IMR-90 (cell line): ENCODE measurements at regions not wholly inside any gene's neighbourhood (a gene's known extent, or its start where the extent isn't known, plus 50 kb on each side); places are given as distances from the start of the nearest gene placed in this dataset.

Experiments
- ATAC-seq: fragments of 200-7000 bp; cut with Tn5 transposase; 2 replicates; pipeline ENCODE4 v1.9.1; 2020; ENCODE audit warnings: low read depth, mild to moderate bottlenecking, moderate library complexity
- BruUV-seq: library from RNA; stranded (reverse); fragments of 400-500 nt; replicated peaks from 2 replicates; lab custom pipeline; 2021; lab: Mats Ljungman, UMichigan
- CTCF ChIA-PET: fragments of 300-600 bp; formaldehyde crosslinking; extraction: SDS; loops from one replicate; lab custom pipeline; 2021; ENCODE audit warnings: antibody characterized with exemption; lab: Yijun Ruan, JAX
- POLR2A ChIA-PET: fragments of 300-600 bp; sonication (Branson Sonifier 250); formaldehyde crosslinking; loops from one replicate; lab custom pipeline; 2022; ENCODE audit warnings: antibody characterized with exemption; ENCODE audit not compliant: unreplicated experiment; lab: Charles Lee
- DNase-seq: peaks from one replicate; pipeline ENCODE4 v3.0.0; 2013
- H2AFZ ChIP-seq: replicated peaks from 2 replicates; pipeline ENCODE3; 2013; ENCODE audit warnings: low read length, mild to moderate bottlenecking; ENCODE audit not compliant: poor library complexity
- H2AK5ac ChIP-seq: 2 replicates; pipeline ENCODE4 v1.6.1; 2013; ENCODE audit warnings: low read depth, low read length, inconsistent platforms
- H2AK9ac ChIP-seq: replicated peaks from 2 replicates; pipeline ENCODE3; 2013; ENCODE audit warnings: mild to moderate bottlenecking, low read depth, low read length, moderate library complexity; ENCODE audit not compliant: poor library complexity
- H2BK120ac ChIP-seq: 2 replicates; pipeline ENCODE4 v1.6.1; 2013; ENCODE audit warnings: low read depth, low read length, inconsistent platforms
- H2BK15ac ChIP-seq: 3 replicates; pipeline ENCODE4 v1.6.1; 2013; ENCODE audit warnings: low read depth, low read length, inconsistent platforms
- H2BK20ac ChIP-seq: 2 replicates; pipeline ENCODE4 v1.6.1; 2013; ENCODE audit warnings: low read depth, mild to moderate bottlenecking, inconsistent platforms, low read length, moderate library complexity
- H2BK5ac ChIP-seq: 2 replicates; pipeline ENCODE4 v1.6.1; 2013; ENCODE audit warnings: mild to moderate bottlenecking, low read depth, low read length, inconsistent platforms; ENCODE audit not compliant: poor library complexity, severe bottlenecking
- H3K14ac ChIP-seq: replicated peaks from 2 replicates; pipeline ENCODE4 v1.6.1; 2013; ENCODE audit warnings: low read depth, low read length, inconsistent platforms
- H3K18ac ChIP-seq: 2 replicates; pipeline ENCODE4 v1.6.1; 2013; ENCODE audit warnings: low read depth, low read length, control low read depth
- H3K23ac ChIP-seq: 2 replicates; pipeline ENCODE4 v1.6.1; 2013; ENCODE audit warnings: low read depth, low read length, inconsistent platforms
- H3K27ac ChIP-seq: 2 replicates; pipeline ENCODE4 v1.5.1; 2013; ENCODE audit warnings: mild to moderate bottlenecking, control low read depth, low read length; ENCODE audit not compliant: insufficient read depth
- H3K27me3 ChIP-seq: 2 replicates; pipeline ENCODE4 v1.6.1; 2013; ENCODE audit warnings: low read length; ENCODE audit not compliant: control insufficient read depth, insufficient read depth
- H3K36me3 ChIP-seq: 2 replicates; pipeline ENCODE4 v1.6.1; 2013; ENCODE audit warnings: low read length, mixed read lengths; ENCODE audit not compliant: control insufficient read depth, insufficient read depth
- H3K4ac ChIP-seq: 2 replicates; pipeline ENCODE4 v1.6.1; 2013; ENCODE audit warnings: low read depth, low read length, inconsistent platforms
- H3K4me1 ChIP-seq: 2 replicates; pipeline ENCODE4 v1.6.1; 2013; ENCODE audit warnings: low read length, mixed read lengths; ENCODE audit not compliant: control insufficient read depth, insufficient read depth
- H3K4me2 ChIP-seq: 2 replicates; pipeline ENCODE4 v1.6.1; 2013; ENCODE audit warnings: low read depth, mild to moderate bottlenecking, control low read depth, low read length, moderate library complexity
- H3K4me3 ChIP-seq: 2 replicates; pipeline ENCODE4 v1.5.1; 2013; ENCODE audit warnings: low read depth, mild to moderate bottlenecking, control low read depth, low read length, moderate library complexity; ENCODE audit not compliant: insufficient read depth
- H3K56ac ChIP-seq: 2 replicates; pipeline ENCODE4 v1.6.1; 2013; ENCODE audit warnings: low read length, inconsistent platforms; ENCODE audit not compliant: insufficient read depth; ENCODE audit errors: extremely low read depth
- H3K79me1 ChIP-seq, 2 experiments: 2 replicates each; pipeline ENCODE4 v1.6.1; 2013; ENCODE audit warnings: low read length in 2 of 2, inconsistent platforms in 1 of 2, low read depth in 1 of 2
- H3K9ac ChIP-seq: 2 replicates; pipeline ENCODE4 v1.6.1; 2013; ENCODE audit warnings: low read depth, low read length, control low read depth
- H3K9me1 ChIP-seq: 2 replicates; pipeline ENCODE4 v1.6.1; 2013; ENCODE audit warnings: low read length, inconsistent platforms; ENCODE audit not compliant: insufficient read depth
- H3K9me3 ChIP-seq: 2 replicates; pipeline ENCODE4 v1.6.1; 2013; ENCODE audit warnings: low read length; ENCODE audit not compliant: control insufficient read depth, insufficient read depth
- H4K20me1 ChIP-seq: 2 replicates; pipeline ENCODE4 v1.6.1; 2013; ENCODE audit warnings: low read length, inconsistent platforms; ENCODE audit not compliant: insufficient read depth
- H4K5ac ChIP-seq: 2 replicates; pipeline ENCODE4 v1.6.1; 2013; ENCODE audit warnings: mild to moderate bottlenecking, low read depth, low read length, control low read depth
- H4K8ac ChIP-seq, 2 experiments: 2 replicates each; pipeline ENCODE4 v1.6.1; 2013; ENCODE audit warnings: low read depth in 2 of 2, low read length in 2 of 2, control low read depth in 1 of 2, inconsistent platforms in 1 of 2
- H4K91ac ChIP-seq: 2 replicates; pipeline ENCODE4 v1.6.1; 2013; ENCODE audit warnings: low read depth, low read length, inconsistent platforms; ENCODE audit not compliant: insufficient read depth
- BHLHE40 ChIP-seq: fragments of 150-350 bp; IDR thresholded peaks from 2 replicates; pipeline ENCODE4 v1.6.1; 2016; ENCODE audit warnings: mild to moderate bottlenecking, low read depth, low read length
- CEBPB ChIP-seq: IDR thresholded peaks from 2 replicates; pipeline ENCODE4 v1.6.1; 2012; ENCODE audit warnings: low read depth, low read length, improper control_type of control experiment
- CHD1 ChIP-seq: IDR thresholded peaks from 2 replicates; pipeline ENCODE4 v1.6.1; 2012; ENCODE audit warnings: low read depth, low read length, improper control_type of control experiment
- CTCF ChIP-seq: conservative IDR thresholded peaks from 2 replicates; pipeline ENCODE4 v1.5.1; 2012; ENCODE audit warnings: mild to moderate bottlenecking, low read depth, low read length, improper control_type of control experiment
- ELK1 ChIP-seq: fragments of 150-350 bp; IDR thresholded peaks from 2 replicates; pipeline ENCODE4 v1.6.1; 2016; ENCODE audit warnings: low read depth, mild to moderate bottlenecking, low read length, moderate library complexity, borderline replicate concordance
- FOS ChIP-seq: fragments of 150-350 bp; IDR thresholded peaks from 2 replicates; pipeline ENCODE4 v1.6.1; 2016; ENCODE audit warnings: low read depth, low read length
- MAFK ChIP-seq: IDR thresholded peaks from 2 replicates; pipeline ENCODE4 v1.6.1; 2012; ENCODE audit warnings: low read depth, low read length, improper control_type of control experiment
- MAZ ChIP-seq: IDR thresholded peaks from 2 replicates; pipeline ENCODE4 v1.6.1; 2012; ENCODE audit warnings: low read depth, mild to moderate bottlenecking, low read length, improper control_type of control experiment, moderate library complexity, borderline replicate concordance
- MXI1 ChIP-seq: IDR thresholded peaks from 2 replicates; pipeline ENCODE4 v1.6.1; 2012; ENCODE audit warnings: low read depth, mild to moderate bottlenecking, low read length, moderate library complexity, borderline replicate concordance
- NFE2L2 ChIP-seq: fragments of 150-350 bp; IDR thresholded peaks from 2 replicates; pipeline ENCODE4 v1.6.1; 2016; ENCODE audit warnings: low read depth, mild to moderate bottlenecking, low read length
- POLR2A ChIP-seq: IDR thresholded peaks from 2 replicates; pipeline ENCODE4 v1.6.1; 2012; ENCODE audit warnings: mild to moderate bottlenecking, low read depth, low read length
- RAD21 ChIP-seq: IDR thresholded peaks from 2 replicates; pipeline ENCODE4 v1.6.1; 2012; ENCODE audit warnings: low read length, improper control_type of control experiment
- RCOR1 ChIP-seq: IDR thresholded peaks from 2 replicates; pipeline ENCODE4 v1.6.1; 2012; ENCODE audit warnings: mild to moderate bottlenecking, low read length, improper control_type of control experiment; ENCODE audit not compliant: insufficient replicate concordance
- RFX5 ChIP-seq: IDR thresholded peaks from 2 replicates; pipeline ENCODE4 v1.8.0; 2012; ENCODE audit warnings: low read depth, mild to moderate bottlenecking, low read length, moderate library complexity
- WGBS, 2 experiments: methylation state at CpG; one replicate each; pipeline versions ENCODE4 v1.1.5 to v1.1.7; 2013; ENCODE audit warnings: missing lambda C conversion rate in 2 of 2; ENCODE audit not compliant: insufficient read length in 1 of 2; ENCODE audit errors: extremely low coverage in 2 of 2; 5-methylcytosine and 5-hydroxymethylcytosine counted together
- dilution Hi-C: fragments of 300-500 bp; cut with HindIII; formaldehyde crosslinking; loops from one replicate; pipeline ENCODE4 v1.14.3; 2018; ENCODE audit warnings: low sequenced_read_pairs; ENCODE audit not compliant: unreplicated experiment
- in situ Hi-C: fragments of 300-500 bp; cut with MboI; formaldehyde crosslinking; loops from 3 replicates; pipeline ENCODE4 v1.14.3; 2019; ENCODE audit warnings: low sequenced_read_pairs, inconsistent platforms, mixed read lengths
- intact Hi-C: fragments of 100-400 bp; cut with micrococcal nuclease; formaldehyde crosslinking; loops from 2 replicates; pipeline ENCODE4 v1.10.0; 2022
- TF ChIP-seq, protein P1 (sequence below): fragments of 150-350 bp; IDR thresholded peaks from 2 replicates; pipeline ENCODE4 v1.6.1; 2017; ENCODE audit warnings: mild to moderate bottlenecking, antibody characterized with exemption, low read length, low read depth

- no peak overlapping the region for H2AFZ ChIP-seq
- no peak overlapping the region for H2BK5ac ChIP-seq
- no peak overlapping the region for H3K18ac ChIP-seq
- no peak overlapping the region for H3K56ac ChIP-seq
- H3K14ac ChIP-seq = no peak overlapping the region
- no peaks in the 10 kb centered on the region for H3K27me3 ChIP-seq
- CTCF ChIA-PET = no interaction called here
- no peaks in the 10 kb centered on the region for H3K79me1 ChIP-seq
- H3K27ac ChIP-seq = no peak overlapping the region
- H2BK20ac ChIP-seq = no peak overlapping the region
- no peaks in the 10 kb centered on the region for H4K20me1 ChIP-seq
- H2AK5ac ChIP-seq = no peak overlapping the region
- TF ChIP-seq MAFK (no peak), MAZ (no peak), CHD1 (no peak), NFE2L2 (no peak), MXI1 (no peak), RAD21 (no peak), CEBPB (no peak), BHLHE40 (no peak), CTCF (no peak), FOS (no peak), ELK1 (no peak), RCOR1 (no peak), RFX5 (no peak), POLR2A (no peak)
- TF ChIP-seq, protein P1, sequence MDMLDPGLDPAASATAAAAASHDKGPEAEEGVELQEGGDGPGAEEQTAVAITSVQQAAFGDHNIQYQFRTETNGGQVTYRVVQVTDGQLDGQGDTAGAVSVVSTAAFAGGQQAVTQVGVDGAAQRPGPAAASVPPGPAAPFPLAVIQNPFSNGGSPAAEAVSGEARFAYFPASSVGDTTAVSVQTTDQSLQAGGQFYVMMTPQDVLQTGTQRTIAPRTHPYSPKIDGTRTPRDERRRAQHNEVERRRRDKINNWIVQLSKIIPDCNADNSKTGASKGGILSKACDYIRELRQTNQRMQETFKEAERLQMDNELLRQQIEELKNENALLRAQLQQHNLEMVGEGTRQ = no peak
- H2BK15ac ChIP-seq = no peak overlapping the region
- H2AK9ac ChIP-seq = no peak overlapping the region
- H3K4me1 ChIP-seq = no peaks in the 10 kb centered on the region
- in situ Hi-C loops = no loop called here
- no peak overlapping the region for H3K9ac ChIP-seq
- H3K4me3 ChIP-seq = no peak overlapping the region
- dilution Hi-C loops = no loop called here
- DNase-seq (no peak), ATAC-seq (no peak)
- POLR2A ChIA-PET = no interaction called here
- intact Hi-C loops = no loop called here
- H3K36me3 ChIP-seq = no peaks in the 10 kb centered on the region
- H3K9me1 ChIP-seq = no peaks in the 10 kb centered on the region
- no peak overlapping the region for H2BK120ac ChIP-seq
- no peak overlapping the region for H4K5ac ChIP-seq
- H3K4ac ChIP-seq = no peak overlapping the region
- 80% methylated on average over 1 of the region's 2 CpGs; no CpG with 5 or more reads in 1 of the 2 experiments for WGBS, 2 experiments
- no peak overlapping the region for H4K8ac ChIP-seq
- H3K4me2 ChIP-seq = no peak overlapping the region
- H3K23ac ChIP-seq = no peak overlapping the region
- H3K9me3 ChIP-seq = peaks cover 2% of the 10 kb centered on the region
- no TSS peak for BruUV-seq
- H4K91ac ChIP-seq = no peak overlapping the region
These were observed 333.7 kb upstream of the CDH19 start for GRCh38 chr18:66937546-66937945.
